ENCODE measurements at regions not wholly inside any gene's neighbourhood (a gene's known extent, or its start where the extent isn't known, plus 50 kb on each side); places are given as distances from the start of the nearest gene placed in this dataset.

GRCh38 chr2:15731889-15732271, 140.2 kb downstream of the DDX1 start (continued):
- TF ChIP-seq ZNF692 (tag by site-specific recombination; IDR thresholded peaks at IDR 0.05), result no peak
- TF ChIP-seq ZNF362 (tag by site-specific recombination; IDR thresholded peaks at IDR 0.05), result no peak
- TF ChIP-seq KLF16 (tag by site-specific recombination; IDR thresholded peaks at IDR 0.05), result no peak
- no peak for TF ChIP-seq ZNF121 (tag by site-specific recombination; IDR thresholded peaks at IDR 0.05)

- POLR2A ChIA-PET, result no interaction called here
- Histone ChIP-seq H3K9me3 (ENCODE audit: control insufficient read depth, insufficient read depth, low read depth, low read length) (no peaks in the 10 kb centered on the region), H3K4me3 (ENCODE audit: low read depth, low read length) (no peak overlapping the region), H3K4me1 (ENCODE audit: control insufficient read depth, insufficient read depth, low read length) (peaks cover 17% of the 10 kb centered on the region), H3K27ac (ENCODE audit: extremely low read depth, low read depth, low read length) (no peak overlapping the region), H3K36me3 (ENCODE audit: control insufficient read depth in 2 of 2, insufficient read depth in 1 of 2, low read length in 2 of 2) (no peaks in the 10 kb centered on the region)
- CTCF ChIA-PET, result interaction anchor here (1.0 kb wide), 1 partner anchor 93 kb away, joined by 4 read pairs; no protein-coding TSS in a partner anchor
- TF ChIP-seq ZNF138 (tag by site-specific recombination; IDR thresholded peaks at IDR 0.05; ENCODE audit: borderline replicate concordance) (no peak), ZNF670 (tag by site-specific recombination; IDR thresholded peaks at IDR 0.05; ENCODE audit: low read depth) (no peak), ATF2 (tag by site-specific recombination; IDR thresholded peaks at IDR 0.05; ENCODE audit: low read depth) (peak; percentile 16; the same call in 1 of the 2 replicates), ZFHX2 (tag by site-specific recombination; conservative IDR thresholded peaks at IDR 0.05) (no peak), PRDM4 (tag by site-specific recombination; IDR thresholded peaks at IDR 0.05) (peak; percentile 72), PATZ1 (tag by site-specific recombination; IDR thresholded peaks at IDR 0.05) (0 out of 2 replicates have a peak, but pooled peaks have one; percentile 33), ZNF398 (tag by site-specific recombination; IDR thresholded peaks at IDR 0.05) (peak; percentile 56), ZNF561 (tag by site-specific recombination; IDR thresholded peaks at IDR 0.05; ENCODE audit: borderline replicate concordance) (no peak), ZNF335 (tag by site-specific recombination; conservative IDR thresholded peaks at IDR 0.05) (peak; percentile 33; the same call in 1 of the 2 replicates), ZSCAN4 (tag by site-specific recombination; IDR thresholded peaks at IDR 0.05) (no peak), PRDM2 (tag by site-specific recombination; IDR thresholded peaks at IDR 0.05; ENCODE audit: borderline replicate concordance) (no peak)
Observed at GRCh38 chr2:15732341-15733077, 140.8 kb downstream of the DDX1 start.
